GM23248 (cell line): ENCODE measurements at regions not wholly inside any gene's neighbourhood (a gene's known extent, or its start where the extent isn't known, plus 50 kb on each side); places are given as distances from the start of the nearest gene placed in this dataset.

ENCODE experiments used
- DNase-seq: peaks from one replicate; pipeline ENCODE4 v3.0.0-alpha.2; 2015
- H2AFZ ChIP-seq: fragments of 200-600 bp; sonication (generic); 2 replicates; pipeline ENCODE4 v1.6.1; 2016; ENCODE audit warnings: antibody characterized with exemption
- H3F3A ChIP-seq: fragments of 200-600 bp; sonication (generic); 2 replicates; pipeline ENCODE4 v1.6.1; 2016; ENCODE audit warnings: mild to moderate bottlenecking, antibody characterized with exemption, mixed run types; ENCODE audit not compliant: insufficient read depth
- H3K27ac ChIP-seq: fragments of 200-600 bp; sonication (generic); 2 replicates; pipeline ENCODE4 v1.5.1; 2016; ENCODE audit warnings: mild to moderate bottlenecking
- H3K27me3 ChIP-seq: fragments of 200-600 bp; sonication (generic); replicated peaks from 2 replicates; pipeline ENCODE4 v1.6.1; 2016; ENCODE audit warnings: mild to moderate bottlenecking; ENCODE audit not compliant: insufficient read depth
- H3K36me3 ChIP-seq: fragments of 200-600 bp; sonication (generic); 2 replicates; pipeline ENCODE4 v1.6.1; 2016; ENCODE audit warnings: low read depth, mild to moderate bottlenecking
- H3K4me1 ChIP-seq: fragments of 200-600 bp; sonication (generic); 2 replicates; pipeline ENCODE4 v1.6.1; 2016; ENCODE audit warnings: mild to moderate bottlenecking; ENCODE audit not compliant: insufficient read depth
- H3K4me2 ChIP-seq: fragments of 200-600 bp; sonication (generic); one replicate; pipeline ENCODE4 v1.6.1; 2016; ENCODE audit warnings: mild to moderate bottlenecking; ENCODE audit not compliant: unreplicated experiment
- H3K4me3 ChIP-seq: fragments of 200-600 bp; sonication (generic); 2 replicates; pipeline ENCODE4 v1.5.1; 2016; ENCODE audit warnings: mild to moderate bottlenecking
- H3K79me2 ChIP-seq: fragments of 200-600 bp; sonication (generic); 2 replicates; pipeline ENCODE4 v1.6.1; 2016; ENCODE audit warnings: mild to moderate bottlenecking; ENCODE audit not compliant: insufficient read depth
- H3K9ac ChIP-seq: fragments of 200-600 bp; sonication (generic); 2 replicates; pipeline ENCODE4 v1.6.1; 2016; ENCODE audit warnings: mild to moderate bottlenecking
- H3K9me2 ChIP-seq: fragments of 200-600 bp; sonication (generic); 2 replicates; pipeline ENCODE4 v1.6.1; 2016; ENCODE audit warnings: mixed run types, mild to moderate bottlenecking, moderate library complexity; ENCODE audit not compliant: insufficient read depth
- H3K9me3 ChIP-seq: fragments of 200-600 bp; sonication (generic); one replicate; pipeline ENCODE4 v1.6.1; 2017; ENCODE audit warnings: low read depth
- H4K20me1 ChIP-seq: fragments of 200-600 bp; sonication (generic); 2 replicates; pipeline ENCODE4 v1.6.0; 2016; ENCODE audit not compliant: insufficient read depth
- EZH2 ChIP-seq: fragments of 200-600 bp; sonication (generic); IDR thresholded peaks from 2 replicates; pipeline ENCODE4 v1.6.1; 2018; ENCODE audit warnings: antibody characterized with exemption, mild to moderate bottlenecking; ENCODE audit not compliant: insufficient read depth, poor library complexity, severe bottlenecking
- EZH2phosphoT487 ChIP-seq: fragments of 200-600 bp; sonication (generic); IDR thresholded peaks from 2 replicates; pipeline ENCODE4 v1.6.1; 2018; ENCODE audit warnings: antibody characterized with exemption, moderate library complexity, mild to moderate bottlenecking, low read depth; ENCODE audit not compliant: insufficient read depth
- WGBS, 2 experiments: methylation state at CpG; one replicate each; pipeline ENCODE4 v1.1.6; 2015 to 2017; ENCODE audit warnings: low lambda C conversion rate in 2 of 2, low coverage in 1 of 2; ENCODE audit errors: missing lambda C conversion rate in 2 of 2; 5-methylcytosine and 5-hydroxymethylcytosine counted together
- in situ Hi-C: fragments of 300-500 bp; cut with MboI; formaldehyde crosslinking; loops from 2 replicates; pipeline ENCODE4 v1.15.0; 2020

DNA sequence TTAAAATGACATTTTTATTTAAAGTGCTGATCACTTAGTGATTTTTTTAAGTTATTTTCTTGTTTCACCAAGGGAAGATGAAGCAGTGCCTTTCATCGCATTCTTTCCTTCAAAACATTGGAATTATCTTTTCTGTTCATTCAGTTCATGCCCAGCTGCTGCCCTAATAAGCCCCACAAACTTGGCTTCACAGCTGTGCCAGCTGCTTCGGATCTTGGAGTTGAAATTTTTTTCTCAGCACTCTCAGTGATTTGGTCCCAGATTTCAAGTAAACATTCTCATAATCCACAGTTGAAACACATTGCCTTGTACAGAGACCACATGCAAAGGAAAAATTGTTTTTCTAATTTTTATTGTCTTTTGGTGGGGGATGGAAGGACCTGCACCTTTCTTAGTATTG lies 353.3 kb upstream of the LRP1B start:
- DNase-seq, result no peak
- 0 to 4% methylated on average over 2 of the region's 2 CpGs for WGBS, 2 experiments

DNA sequence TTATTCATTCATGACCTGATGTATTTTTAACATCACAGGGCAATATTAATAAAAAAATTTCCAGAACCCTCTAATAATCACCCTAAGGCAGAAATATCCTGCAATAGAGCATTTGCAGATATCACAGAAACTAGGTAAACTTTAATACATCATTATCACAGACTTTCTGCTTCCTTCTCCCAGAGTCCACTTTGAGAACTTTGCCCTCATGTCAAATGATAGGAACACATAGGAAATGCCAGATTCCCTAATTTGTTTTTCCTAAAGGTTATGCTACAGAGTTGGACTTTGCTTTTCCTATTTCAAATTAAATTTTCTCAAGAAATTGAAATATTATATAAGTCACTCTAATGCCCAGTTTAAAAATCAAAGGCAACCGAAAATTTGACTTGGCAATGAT lies 352.8 kb upstream of the LRP1B start:
- in situ Hi-C loops, result no loop called here
- no peaks in the 10 kb centered on the region for H3K9me3 ChIP-seq

More for the DNA sequence above, 353.3 kb upstream of the LRP1B start:
- Histone ChIP-seq H2AFZ (no peak overlapping the region), H3K36me3 (no peaks in the 10 kb centered on the region), H3K9me3 (no peaks in the 10 kb centered on the region), H3K4me3 (no peak overlapping the region), H3K4me1 (no peaks in the 10 kb centered on the region), H3K4me2 (no peak overlapping the region), H4K20me1 (no peaks in the 10 kb centered on the region), H3K27me3 (no peaks in the 10 kb centered on the region), H3K9me2 (no peaks in the 10 kb centered on the region), H3F3A (no peaks in the 10 kb centered on the region), H3K9ac (no peak overlapping the region), H3K79me2 (no peaks in the 10 kb centered on the region), H3K27ac (no peak overlapping the region)
- in situ Hi-C loops, result no loop called here
- TF ChIP-seq EZH2 (no peak), EZH2phosphoT487 (no peak)

DNA sequence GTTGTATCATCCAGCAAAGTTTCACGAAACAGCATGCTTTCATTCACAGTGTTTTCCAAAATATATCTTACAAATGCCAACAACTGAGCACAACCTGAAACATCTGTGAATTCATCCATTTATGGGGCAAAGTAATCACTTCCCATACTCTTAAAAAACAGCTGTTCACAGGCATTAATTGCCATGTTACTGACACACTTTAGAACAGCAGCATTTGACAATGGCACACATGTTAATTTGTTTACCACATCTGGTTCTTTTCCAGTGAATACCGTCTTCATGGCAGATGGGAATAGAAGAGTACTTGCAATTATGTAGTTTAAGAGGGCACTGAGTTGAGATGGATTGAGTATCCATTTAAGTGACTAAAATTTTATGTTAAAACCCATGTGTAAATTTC lies 347.4 kb upstream of the LRP1B start:
- 0 to 1% methylated on average over 2 of the region's 2 CpGs for WGBS, 2 experiments
- no peaks in the 10 kb centered on the region for H3K4me1 ChIP-seq
- H3K9me3 ChIP-seq, result no peaks in the 10 kb centered on the region
- no peak for DNase-seq
- no peak for TF ChIP-seq EZH2
- TF ChIP-seq EZH2phosphoT487, result no peak
- H4K20me1 ChIP-seq, result no peaks in the 10 kb centered on the region
- in situ Hi-C loops, result no loop called here
- H3K27me3 ChIP-seq, result no peaks in the 10 kb centered on the region
- no peak overlapping the region for H2AFZ ChIP-seq
- no peaks in the 10 kb centered on the region for H3K9me2 ChIP-seq
- no peaks in the 10 kb centered on the region for H3F3A ChIP-seq
- H3K36me3 ChIP-seq, result no peaks in the 10 kb centered on the region
- H3K27ac ChIP-seq, result no peak overlapping the region
- H3K4me3 ChIP-seq, result no peak overlapping the region
- H3K79me2 ChIP-seq, result no peaks in the 10 kb centered on the region
- no peak overlapping the region for H3K4me2 ChIP-seq
- H3K9ac ChIP-seq, result no peak overlapping the region

More for the DNA sequence above, 352.8 kb upstream of the LRP1B start:
- WGBS, 2 experiments, result 4 to 6% methylated on average over 1 of the region's 1 CpG
- no peak overlapping the region for H3K27ac ChIP-seq
- DNase-seq, result no peak
- H3K4me3 ChIP-seq, result no peak overlapping the region
- H3K79me2 ChIP-seq, result no peaks in the 10 kb centered on the region
- H4K20me1 ChIP-seq, result no peaks in the 10 kb centered on the region
- no peaks in the 10 kb centered on the region for H3K27me3 ChIP-seq
- no peaks in the 10 kb centered on the region for H3K4me1 ChIP-seq
- H3K9me2 ChIP-seq, result no peaks in the 10 kb centered on the region
- H2AFZ ChIP-seq, result no peak overlapping the region
- H3F3A ChIP-seq, result no peaks in the 10 kb centered on the region
- no peak overlapping the region for H3K9ac ChIP-seq
- no peaks in the 10 kb centered on the region for H3K36me3 ChIP-seq
- H3K4me2 ChIP-seq, result no peak overlapping the region
- TF ChIP-seq EZH2phosphoT487 (no peak), EZH2 (no peak)

DNA sequence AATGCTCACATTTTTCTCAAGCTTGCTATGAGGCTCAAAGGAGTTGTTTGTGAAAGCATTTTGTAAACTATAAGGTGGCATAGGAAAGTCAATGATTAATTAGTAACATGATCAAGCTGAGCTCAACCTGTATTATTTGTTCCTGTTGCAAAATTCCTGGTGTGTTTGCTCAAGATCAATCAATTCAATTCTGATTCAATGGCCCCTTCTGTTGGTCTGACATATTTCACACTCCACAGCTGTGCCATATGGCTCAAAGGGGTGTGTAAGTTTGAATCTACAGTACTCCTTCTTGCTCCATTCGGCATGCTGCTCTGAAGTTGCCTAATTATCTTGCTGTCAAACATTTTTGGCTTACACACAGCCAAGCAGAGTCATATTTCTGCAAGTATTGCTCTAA lies 341.6 kb upstream of the LRP1B start:
- 0% methylated on average over 1 of the region's 1 CpG for WGBS, 2 experiments
- no peak for TF ChIP-seq EZH2phosphoT487
- TF ChIP-seq EZH2, result no peak

DNA sequence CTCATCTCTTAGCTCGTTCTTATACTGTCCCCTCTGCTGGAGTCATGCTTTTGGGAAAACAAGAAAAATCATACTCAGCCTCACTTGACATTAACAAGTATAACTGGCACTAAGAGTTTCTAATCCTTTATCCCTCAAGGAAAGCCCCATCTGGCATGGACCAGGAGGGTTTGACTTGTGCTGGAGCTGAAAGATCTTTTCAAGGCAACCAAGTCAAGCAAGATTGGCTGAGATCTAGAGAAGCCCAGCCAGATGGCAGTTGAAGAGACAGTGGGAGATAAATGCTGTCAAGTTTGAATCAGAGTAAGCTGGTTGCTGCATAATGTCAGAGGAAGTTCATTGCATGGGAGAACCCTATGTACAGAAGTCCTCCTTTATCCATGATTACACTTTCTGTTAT lies 336.5 kb upstream of the LRP1B start:
- DNase-seq, result no peak
- H3K9me3 ChIP-seq, result no peaks in the 10 kb centered on the region
- H3K79me2 ChIP-seq, result no peaks in the 10 kb centered on the region
- no peaks in the 10 kb centered on the region for H3K4me1 ChIP-seq
- TF ChIP-seq EZH2phosphoT487, result no peak
- TF ChIP-seq EZH2, result no peak
- H3K4me3 ChIP-seq, result no peak overlapping the region
- H3K9me2 ChIP-seq, result no peaks in the 10 kb centered on the region
- H2AFZ ChIP-seq, result no peak overlapping the region
- no peaks in the 10 kb centered on the region for H3K36me3 ChIP-seq
- H3F3A ChIP-seq, result no peaks in the 10 kb centered on the region
- no peak overlapping the region for H3K4me2 ChIP-seq
- in situ Hi-C loops, result no loop called here
- H4K20me1 ChIP-seq, result no peaks in the 10 kb centered on the region
- H3K27ac ChIP-seq, result no peak overlapping the region
- H3K9ac ChIP-seq, result no peak overlapping the region
- WGBS, 2 experiments, result 11 to 21% methylated on average over 1 of the region's 1 CpG
- no peaks in the 10 kb centered on the region for H3K27me3 ChIP-seq

More for the DNA sequence above, 341.6 kb upstream of the LRP1B start:
- H3K36me3 ChIP-seq, result no peaks in the 10 kb centered on the region
- H3F3A ChIP-seq, result no peaks in the 10 kb centered on the region
- no peaks in the 10 kb centered on the region for H4K20me1 ChIP-seq
- H3K9ac ChIP-seq, result no peak overlapping the region
- no peak overlapping the region for H3K4me3 ChIP-seq
- H3K27ac ChIP-seq, result no peak overlapping the region
- no peaks in the 10 kb centered on the region for H3K4me1 ChIP-seq
- H3K9me2 ChIP-seq, result no peaks in the 10 kb centered on the region
- H3K4me2 ChIP-seq, result no peak overlapping the region
- H2AFZ ChIP-seq, result no peak overlapping the region
- H3K27me3 ChIP-seq, result no peaks in the 10 kb centered on the region
- no peaks in the 10 kb centered on the region for H3K79me2 ChIP-seq
- in situ Hi-C loops, result no loop called here
- H3K9me3 ChIP-seq, result no peaks in the 10 kb centered on the region
- no peak for DNase-seq
